OCI-LY1 (cell line): ENCODE measurements at regions not wholly inside any gene's neighbourhood (a gene's known extent, or its start where the extent isn't known, plus 50 kb on each side); places are given as distances from the start of the nearest gene placed in this dataset.

Source experiments
- H2AFZ ChIP-seq: fragments of 200-600 bp; sonication (generic), shearing (Covaris generic); 2 replicates; pipeline ENCODE4 v1.6.0; 2014; ENCODE audit warnings: antibody characterized with exemption, mild to moderate bottlenecking, low read length
- H3F3A ChIP-seq: fragments of 200-600 bp; sonication (generic), shearing (Covaris generic); 2 replicates; pipeline ENCODE4 v1.6.0; 2014; ENCODE audit warnings: mild to moderate bottlenecking, antibody characterized with exemption, low read length, moderate library complexity; ENCODE audit not compliant: insufficient read depth
- H3K27ac ChIP-seq: fragments of 200-600 bp; sonication (generic); 2 replicates; pipeline ENCODE4 v1.5.1; 2014; ENCODE audit warnings: low read length, mixed run types, mild to moderate bottlenecking, low read depth; ENCODE audit not compliant: poor library complexity, severe bottlenecking
- H3K27me3 ChIP-seq: fragments of 200-600 bp; sonication (generic); 2 replicates; pipeline ENCODE4 v1.6.0; 2014; ENCODE audit warnings: antibody characterized with exemption, mild to moderate bottlenecking, low read length, moderate library complexity; ENCODE audit not compliant: insufficient read depth
- H3K36me3 ChIP-seq: fragments of 200-600 bp; sonication (generic); 2 replicates; pipeline ENCODE4 v1.6.1; 2014; ENCODE audit warnings: mild to moderate bottlenecking, antibody characterized with exemption, low read length, moderate library complexity, mixed read lengths; ENCODE audit not compliant: insufficient read depth
- H3K4me1 ChIP-seq: fragments of 200-600 bp; sonication (generic); 2 replicates; pipeline ENCODE4 v1.5.1; 2014; ENCODE audit warnings: mild to moderate bottlenecking, low read length, moderate library complexity; ENCODE audit not compliant: insufficient read depth, severe bottlenecking
- H3K4me2 ChIP-seq: fragments of 200-600 bp; sonication (generic), shearing (Covaris generic); 2 replicates; pipeline ENCODE4 v1.6.1; 2014; ENCODE audit warnings: low read length
- H3K4me3 ChIP-seq: fragments of 200-600 bp; sonication (generic); 2 replicates; pipeline ENCODE4 v1.5.1; 2014; ENCODE audit warnings: low read length, low read depth, mild to moderate bottlenecking, mixed read lengths; ENCODE audit not compliant: poor library complexity, severe bottlenecking
- H3K79me2 ChIP-seq: fragments of 200-600 bp; shearing (Covaris generic); 2 replicates; pipeline ENCODE4 v1.6.1; 2016; ENCODE audit warnings: mixed run types, low read length, mixed read lengths; ENCODE audit not compliant: insufficient read depth
- H3K9ac ChIP-seq: fragments of 200-600 bp; sonication (generic), shearing (Covaris generic); 2 replicates; pipeline ENCODE4 v1.6.1; 2014; ENCODE audit warnings: mild to moderate bottlenecking, low read length, mixed read lengths
- H3K9me2 ChIP-seq: fragments of 200-600 bp; sonication (generic), shearing (Covaris generic); 2 replicates; pipeline ENCODE4 v1.6.1; 2014; ENCODE audit warnings: low read depth, mild to moderate bottlenecking, low read length, mixed read lengths
- H3K9me3 ChIP-seq: fragments of 200-600 bp; shearing (Covaris generic); 2 replicates; pipeline ENCODE4 v1.6.1; 2014; ENCODE audit warnings: low read length, mixed read lengths
- H4K20me1 ChIP-seq: fragments of 200-600 bp; sonication (generic), shearing (Covaris generic); 2 replicates; pipeline ENCODE4 v1.6.0; 2016; ENCODE audit warnings: mild to moderate bottlenecking, low read length; ENCODE audit not compliant: insufficient read depth
- EZH2 ChIP-seq: fragments of 200-600 bp; sonication (generic), shearing (Covaris generic); IDR thresholded peaks from 2 replicates; pipeline ENCODE4 v1.8.0; 2017; ENCODE audit warnings: borderline replicate concordance, mixed run types, mild to moderate bottlenecking, antibody characterized with exemption, low read length, moderate library complexity, mixed read lengths
- TF ChIP-seq, protein P1 (sequence below): fragments of 200-600 bp; sonication (generic), shearing (Covaris generic); IDR thresholded peaks from 2 replicates; pipeline ENCODE4 v1.5.1; 2017; ENCODE audit warnings: mild to moderate bottlenecking, antibody characterized with exemption, low read length, moderate library complexity, mixed read lengths

- no peaks in the 10 kb centered on the region for H3K79me2 ChIP-seq
- no peaks in the 10 kb centered on the region for H3F3A ChIP-seq
- no peak overlapping the region for H3K27ac ChIP-seq
- no peak for TF ChIP-seq EZH2
- TF ChIP-seq, protein P1, sequence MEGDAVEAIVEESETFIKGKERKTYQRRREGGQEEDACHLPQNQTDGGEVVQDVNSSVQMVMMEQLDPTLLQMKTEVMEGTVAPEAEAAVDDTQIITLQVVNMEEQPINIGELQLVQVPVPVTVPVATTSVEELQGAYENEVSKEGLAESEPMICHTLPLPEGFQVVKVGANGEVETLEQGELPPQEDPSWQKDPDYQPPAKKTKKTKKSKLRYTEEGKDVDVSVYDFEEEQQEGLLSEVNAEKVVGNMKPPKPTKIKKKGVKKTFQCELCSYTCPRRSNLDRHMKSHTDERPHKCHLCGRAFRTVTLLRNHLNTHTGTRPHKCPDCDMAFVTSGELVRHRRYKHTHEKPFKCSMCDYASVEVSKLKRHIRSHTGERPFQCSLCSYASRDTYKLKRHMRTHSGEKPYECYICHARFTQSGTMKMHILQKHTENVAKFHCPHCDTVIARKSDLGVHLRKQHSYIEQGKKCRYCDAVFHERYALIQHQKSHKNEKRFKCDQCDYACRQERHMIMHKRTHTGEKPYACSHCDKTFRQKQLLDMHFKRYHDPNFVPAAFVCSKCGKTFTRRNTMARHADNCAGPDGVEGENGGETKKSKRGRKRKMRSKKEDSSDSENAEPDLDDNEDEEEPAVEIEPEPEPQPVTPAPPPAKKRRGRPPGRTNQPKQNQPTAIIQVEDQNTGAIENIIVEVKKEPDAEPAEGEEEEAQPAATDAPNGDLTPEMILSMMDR, result no peak
- H4K20me1 ChIP-seq, result no peaks in the 10 kb centered on the region
- no peaks in the 10 kb centered on the region for H3K9me3 ChIP-seq
- H3K27me3 ChIP-seq, result no peaks in the 10 kb centered on the region
- H3K9me2 ChIP-seq, result no peaks in the 10 kb centered on the region
- no peaks in the 10 kb centered on the region for H3K4me1 ChIP-seq
- H3K36me3 ChIP-seq, result no peaks in the 10 kb centered on the region
- H2AFZ ChIP-seq, result no peak overlapping the region
- H3K4me3 ChIP-seq, result no peak overlapping the region
- no peak overlapping the region for H3K4me2 ChIP-seq
- no peak overlapping the region for H3K9ac ChIP-seq
Observed at GRCh38 chr16:19972111-19972510, 87.5 kb upstream of the GPRC5B start.

- no peaks in the 10 kb centered on the region for H3F3A ChIP-seq
- H3K27ac ChIP-seq, result no peak overlapping the region
- H3K4me1 ChIP-seq, result no peaks in the 10 kb centered on the region
- no peak overlapping the region for H3K9ac ChIP-seq
- no peak overlapping the region for H3K4me2 ChIP-seq
- no peaks in the 10 kb centered on the region for H3K9me3 ChIP-seq
- no peak for TF ChIP-seq EZH2
- TF ChIP-seq, protein P1, result no peak
- H2AFZ ChIP-seq, result no peak overlapping the region
- H3K36me3 ChIP-seq, result no peaks in the 10 kb centered on the region
- no peaks in the 10 kb centered on the region for H3K79me2 ChIP-seq
- no peaks in the 10 kb centered on the region for H3K9me2 ChIP-seq
- H3K4me3 ChIP-seq, result no peak overlapping the region
- no peaks in the 10 kb centered on the region for H4K20me1 ChIP-seq
- no peaks in the 10 kb centered on the region for H3K27me3 ChIP-seq
Observed at GRCh38 chr16:19968891-19969683, 84.4 kb upstream of the GPRC5B start.

- TF ChIP-seq, protein P1, result no peak
- no peak for TF ChIP-seq EZH2
- H3K9me3 ChIP-seq, result no peaks in the 10 kb centered on the region
- no peak overlapping the region for H2AFZ ChIP-seq
Observed at GRCh38 chr16:19967963-19968362, 83.3 kb upstream of the GPRC5B start.

More at GRCh38 chr16:19967963-19968362, 83.3 kb upstream of the GPRC5B start:
- Histone ChIP-seq H4K20me1 (no peaks in the 10 kb centered on the region), H3K4me2 (no peak overlapping the region), H3K4me3 (no peak overlapping the region), H3K4me1 (no peaks in the 10 kb centered on the region), H3K79me2 (no peaks in the 10 kb centered on the region), H3K27me3 (no peaks in the 10 kb centered on the region), H3K27ac (no peak overlapping the region), H3K9ac (no peak overlapping the region), H3F3A (no peaks in the 10 kb centered on the region), H3K36me3 (no peaks in the 10 kb centered on the region), H3K9me2 (no peaks in the 10 kb centered on the region)
